Superior temporal gyrus (tissue), 1 donor: ENCODE measurements at regions not wholly inside any gene's neighbourhood (a gene's known extent, or its start where the extent isn't known, plus 50 kb on each side); places are given as distances from the start of the nearest gene placed in this dataset.
A peak's percentile ranks its signal among the peaks of the same experiment; 100 is the strongest.

ENCODE experiments used
- DNase-seq: peaks from one replicate; pipeline ENCODE4 v3.0.0-alpha.2; 2016; ENCODE audit errors: extremely low spot score

GRCh38 chr10:44476409-44477045, 91.6 kb upstream of the CXCL12 start:
- DNase-seq: no peak

DNA sequence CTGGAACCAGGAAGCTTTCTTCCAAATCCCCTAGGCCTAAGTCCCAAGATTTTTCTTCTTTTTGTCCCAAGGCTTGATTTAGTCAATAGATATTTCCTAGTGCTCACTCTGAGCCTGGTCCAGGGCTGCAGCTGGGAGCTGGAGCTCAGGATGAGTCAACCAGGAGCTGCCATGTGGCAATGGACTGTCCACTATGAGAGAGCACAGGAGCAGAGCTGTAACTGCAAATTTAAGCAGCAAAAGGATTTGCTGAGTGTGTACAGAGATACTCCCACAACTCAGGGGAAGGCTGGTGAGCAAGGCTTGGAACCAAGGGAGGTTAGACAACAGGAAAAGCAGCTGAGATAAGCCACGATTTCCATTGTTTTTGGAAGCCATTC, 92.1 kb upstream of the CXCL12 start:
- DNase-seq: no peak

GRCh38 chr10:44478040-44478439, 93.1 kb upstream of the CXCL12 start:
- no peak for DNase-seq

DNA sequence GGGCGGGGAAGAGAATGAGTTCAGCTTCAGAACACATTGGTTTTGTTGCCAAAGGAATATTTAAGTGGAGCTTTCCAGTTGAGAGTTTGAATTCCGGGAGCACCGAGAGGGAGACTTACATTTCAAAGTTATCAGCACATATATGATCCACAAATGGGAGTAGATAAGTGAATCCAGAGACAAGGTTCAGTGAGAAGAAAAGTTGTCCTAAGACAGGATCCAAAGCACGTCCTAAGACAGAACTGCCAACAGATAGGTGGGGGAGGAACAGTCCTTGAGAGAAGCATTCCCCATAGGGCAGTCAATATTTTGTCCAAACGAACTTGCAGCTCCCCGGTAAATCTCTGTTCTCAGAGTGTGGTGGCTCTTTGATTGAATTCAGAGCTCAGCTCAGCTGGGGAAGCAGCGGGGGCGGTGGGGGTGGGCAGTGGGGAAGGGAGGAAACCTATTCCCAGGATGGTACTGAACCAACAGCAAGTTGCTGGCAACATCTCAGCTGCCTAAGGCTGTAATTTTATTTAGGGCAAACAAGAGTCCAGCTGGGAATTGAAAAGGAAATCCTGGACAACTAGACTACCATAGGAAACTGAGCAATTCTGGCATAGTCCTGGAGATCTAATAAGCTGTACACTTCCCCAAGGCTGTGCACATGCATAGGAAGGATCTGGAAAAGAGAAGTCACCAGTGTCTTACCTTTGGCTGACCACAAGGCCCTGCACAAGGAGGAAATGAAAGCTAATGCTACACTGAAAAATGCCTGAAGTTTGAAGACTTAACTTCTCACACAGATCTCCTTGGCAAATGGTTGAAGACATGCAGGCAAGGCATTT, 94.2 kb upstream of the CXCL12 start:
- peak; percentile 22 for DNase-seq

- DNase-seq: no peak
Measured at GRCh38 chr10:44492678-44493077, 107.8 kb upstream of the CXCL12 start.

DNA sequence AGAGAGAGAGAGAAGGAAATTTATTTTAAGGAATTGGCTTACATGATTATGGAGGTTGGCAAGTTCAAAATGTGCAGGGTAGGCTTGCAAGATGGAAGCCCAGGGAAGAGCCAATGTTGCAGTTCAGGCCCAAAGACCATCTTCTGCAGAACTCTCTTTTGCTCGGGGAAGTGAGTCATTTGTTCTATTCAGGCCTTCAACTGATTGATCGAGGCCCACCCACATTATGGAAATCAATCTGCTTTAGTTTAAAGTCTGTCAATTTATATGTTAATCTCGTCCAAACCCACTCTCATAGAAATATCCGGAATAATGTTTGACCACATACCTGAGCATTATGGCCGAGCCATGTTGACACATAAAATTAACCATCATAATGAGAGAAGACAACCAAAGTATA, 113.3 kb upstream of the CXCL12 start:
- no peak for DNase-seq

DNA sequence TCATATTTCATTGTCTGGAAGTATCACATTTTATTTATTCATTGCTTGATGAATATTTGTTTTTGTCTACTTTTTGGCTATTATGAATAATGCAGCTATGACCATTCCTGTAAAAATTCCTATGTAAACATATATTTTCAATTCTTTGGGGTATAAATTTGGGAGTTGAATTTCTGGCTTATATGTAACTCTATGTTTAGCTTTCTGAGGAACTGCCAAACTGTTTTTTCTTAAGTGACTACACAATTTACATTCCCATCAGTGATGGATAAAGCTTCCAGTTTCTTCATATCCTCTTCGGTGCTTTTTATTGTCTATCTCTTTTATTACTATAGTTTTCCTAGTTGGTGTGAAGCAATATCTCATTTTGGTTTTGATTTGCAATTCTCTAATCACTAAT, 115.6 kb upstream of the CXCL12 start:
- DNase-seq: no peak

DNA sequence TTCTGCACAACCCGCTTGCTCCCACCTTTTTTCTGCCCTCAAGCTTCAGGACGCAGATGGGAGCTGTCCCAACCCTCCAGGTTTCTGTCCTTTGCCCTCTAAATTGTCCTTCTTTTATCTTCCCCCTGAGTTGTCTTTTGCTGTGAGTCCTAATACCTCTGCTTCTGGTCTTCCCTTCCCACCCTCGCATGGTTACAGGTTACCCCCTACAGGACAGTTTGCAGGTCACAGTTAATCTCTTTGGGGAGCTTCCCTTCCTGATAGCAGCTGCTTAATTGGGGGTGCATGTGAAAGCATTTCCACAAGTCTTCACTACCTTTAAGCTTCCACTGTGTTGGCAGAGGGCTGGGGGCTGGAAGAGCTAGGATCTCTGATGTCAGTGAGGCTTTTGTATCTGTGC, 121.5 kb upstream of the CXCL12 start:
- DNase-seq: no peak

DNA sequence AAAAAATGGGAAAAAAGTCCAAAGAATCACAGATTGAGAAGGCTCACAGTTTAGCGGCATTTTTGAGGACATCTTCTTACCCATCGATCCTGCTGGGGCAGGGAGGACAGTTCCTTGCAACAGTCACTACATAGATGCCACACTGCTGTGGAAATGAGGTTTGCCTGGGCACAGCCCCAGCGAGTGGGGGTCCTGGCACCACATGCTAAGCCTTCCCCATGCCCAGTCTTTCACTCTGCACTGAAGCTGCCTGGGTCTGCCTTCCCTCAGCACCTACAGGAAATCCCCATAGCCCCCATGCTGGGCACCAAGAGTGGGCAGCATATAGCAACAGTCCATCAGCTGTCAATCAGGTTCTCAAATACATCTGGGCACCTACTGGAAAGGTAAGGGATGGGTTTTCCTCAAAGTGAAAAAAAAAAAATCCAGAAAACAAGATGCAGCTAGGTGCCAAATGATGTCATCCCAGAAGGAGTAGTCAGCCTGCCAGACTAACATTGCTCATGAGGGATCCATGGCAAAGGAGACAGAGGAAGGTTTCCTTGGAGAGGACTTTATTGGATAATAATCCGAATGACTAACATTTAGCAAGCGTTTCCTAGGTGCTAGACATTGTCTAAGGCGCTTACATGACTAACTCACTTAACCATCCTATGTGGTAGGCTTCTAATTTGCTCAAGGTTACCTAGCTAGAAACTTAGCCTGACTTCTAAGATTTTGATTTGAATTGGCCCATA, 125.7 kb upstream of the CXCL12 start:
- no peak for DNase-seq

DNA sequence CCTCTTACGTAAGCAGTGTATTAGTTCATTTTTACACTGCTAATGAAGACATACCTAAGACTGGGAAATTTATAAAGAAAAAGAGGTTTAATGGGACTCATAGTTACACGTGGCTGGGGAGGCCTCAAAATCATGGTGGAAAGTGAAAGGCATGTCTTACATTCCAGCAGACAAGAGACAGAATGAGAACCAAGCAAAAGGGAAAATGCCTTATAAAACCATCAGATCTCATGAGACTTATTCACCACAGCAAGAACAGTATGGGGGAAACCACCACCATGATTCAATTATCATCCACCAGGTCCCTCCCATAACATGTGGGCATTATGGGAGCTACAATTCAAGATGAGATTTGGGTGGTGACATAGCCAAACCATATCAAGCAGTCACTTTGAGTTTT, 126.3 kb upstream of the CXCL12 start:
- no peak for DNase-seq

DNA sequence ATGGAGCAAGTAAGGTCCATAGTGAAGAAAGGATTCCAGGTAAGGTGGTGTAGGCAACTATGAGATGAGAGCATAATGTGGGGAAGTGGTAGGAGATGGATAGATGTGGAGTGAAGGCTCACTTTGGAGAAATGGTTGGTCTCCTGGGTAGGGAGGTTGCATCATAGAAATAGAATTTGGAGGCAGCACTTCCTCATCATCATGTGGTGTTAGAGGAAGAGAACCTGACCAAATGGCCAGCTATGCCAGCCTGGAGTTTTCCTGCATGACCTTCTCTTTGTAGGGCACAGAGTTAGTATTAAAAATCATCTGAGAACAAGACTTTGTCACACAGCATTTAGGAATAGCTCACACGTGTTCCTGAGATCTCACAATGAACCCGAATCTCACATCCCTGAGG, 126.7 kb upstream of the CXCL12 start:
- no peak for DNase-seq

DNA sequence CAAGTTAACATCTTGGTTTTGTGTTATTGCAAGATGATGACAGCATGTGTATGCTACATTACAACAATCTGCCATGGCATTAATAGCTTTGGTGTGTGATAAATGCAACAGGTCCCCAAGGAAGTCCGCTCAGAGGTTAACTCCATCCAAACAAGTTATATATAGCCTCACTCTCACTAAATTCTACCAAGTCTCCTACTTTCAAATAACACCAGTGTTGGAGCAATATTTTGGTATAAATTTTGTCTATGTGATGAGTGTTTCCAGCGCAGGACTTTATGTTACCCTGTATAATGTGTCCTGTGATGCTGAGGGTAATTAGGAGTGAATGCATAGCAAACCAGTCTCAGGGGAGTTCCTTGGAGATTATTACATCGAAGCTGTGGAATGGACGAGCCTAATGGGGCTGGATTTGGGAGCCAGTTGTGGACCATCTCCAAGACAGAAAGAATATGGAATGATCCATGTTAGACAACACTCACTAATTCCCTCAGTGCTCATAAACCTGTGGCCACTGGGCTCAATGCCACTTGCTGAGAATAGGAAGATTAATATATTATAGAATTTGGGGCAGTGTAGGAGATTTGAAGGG, 127.6 kb upstream of the CXCL12 start:
- no peak for DNase-seq

DNA sequence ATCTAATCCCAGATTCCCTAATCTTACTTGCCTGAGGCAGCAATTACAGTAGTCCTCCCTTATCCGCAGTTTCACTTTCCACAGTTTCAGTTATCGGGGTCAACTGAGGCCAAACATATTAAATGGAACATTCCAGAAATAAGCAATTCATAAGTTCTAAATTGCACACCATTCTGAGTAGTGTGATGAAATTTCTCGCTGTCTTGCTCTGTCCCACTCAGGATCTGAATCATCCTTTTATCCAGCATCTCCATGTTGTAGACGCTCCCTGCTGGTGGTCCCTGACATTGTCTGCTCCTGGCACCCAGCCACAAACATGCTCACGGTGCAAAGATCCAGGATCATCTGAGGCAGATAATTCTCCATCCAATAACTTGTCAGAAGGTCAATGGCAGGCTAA, 128.7 kb upstream of the CXCL12 start:
- no peak for DNase-seq

- no peak for DNase-seq
Measured at GRCh38 chr10:44516891-44517290, 132.0 kb upstream of the CXCL12 start.

GRCh38 chr10:44517635-44518034, 132.7 kb upstream of the CXCL12 start:
- DNase-seq: no peak

DNA sequence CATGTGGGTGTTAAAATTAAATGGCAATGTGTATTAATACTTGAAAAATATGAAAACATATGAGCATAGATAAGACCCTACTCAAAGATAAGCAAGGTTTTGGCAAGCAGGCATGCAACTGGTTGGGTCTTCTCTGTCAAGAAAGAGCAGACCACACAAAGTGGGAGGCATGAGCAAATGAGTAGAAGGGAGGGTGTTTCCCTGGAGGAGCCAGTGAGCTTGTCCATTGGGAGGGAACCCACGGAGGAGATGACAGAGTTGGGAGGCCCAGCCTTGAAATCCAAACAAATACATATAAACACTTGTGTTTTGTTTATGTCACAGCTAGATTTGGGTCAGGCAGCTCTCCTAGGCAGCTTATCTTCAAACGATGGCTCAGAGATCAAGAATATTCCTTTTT, 134.5 kb upstream of the CXCL12 start:
- no peak for DNase-seq

DNA sequence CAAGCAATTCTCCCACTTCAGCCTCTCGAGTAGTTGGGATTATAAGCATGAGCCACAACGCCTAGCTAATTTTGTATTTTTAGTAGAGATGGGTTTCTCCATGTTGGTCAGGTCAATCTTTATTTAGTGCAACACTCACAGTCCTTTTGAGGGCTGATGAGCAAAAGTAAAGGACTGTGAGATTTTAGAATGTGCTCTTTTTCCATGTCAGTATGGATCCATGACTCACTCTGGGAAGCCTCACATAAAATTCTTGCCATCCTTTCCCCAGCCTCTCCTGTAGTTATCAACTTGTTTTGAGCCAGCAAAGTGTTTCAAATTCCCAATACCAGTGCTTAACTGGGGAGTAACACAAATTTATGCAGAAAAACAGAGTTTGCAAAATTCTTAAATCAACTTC, 135.8 kb upstream of the CXCL12 start:
- no peak for DNase-seq

GRCh38 chr10:44539178-44539577, 154.3 kb upstream of the CXCL12 start:
- DNase-seq: no peak

DNA sequence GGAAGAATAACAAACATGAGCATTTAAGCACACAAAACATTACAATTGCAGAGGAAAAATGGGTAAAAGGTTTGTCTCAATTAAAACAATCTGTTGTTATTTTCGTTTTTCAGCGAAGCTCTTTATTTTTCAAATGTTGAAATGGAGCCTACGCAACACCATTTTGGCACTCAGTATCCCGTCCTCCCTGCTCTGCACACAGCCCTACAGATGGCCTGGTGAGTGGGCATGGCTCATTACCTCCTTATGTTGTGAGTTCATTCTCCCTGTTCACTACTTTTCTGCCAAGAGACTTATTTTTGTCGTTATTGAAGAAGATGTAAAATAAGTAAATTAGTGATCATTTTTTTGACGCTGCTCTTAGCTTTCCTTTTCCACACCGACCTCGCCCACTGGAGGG, 167.8 kb upstream of the CXCL12 start:
- DNase-seq: no peak

DNA sequence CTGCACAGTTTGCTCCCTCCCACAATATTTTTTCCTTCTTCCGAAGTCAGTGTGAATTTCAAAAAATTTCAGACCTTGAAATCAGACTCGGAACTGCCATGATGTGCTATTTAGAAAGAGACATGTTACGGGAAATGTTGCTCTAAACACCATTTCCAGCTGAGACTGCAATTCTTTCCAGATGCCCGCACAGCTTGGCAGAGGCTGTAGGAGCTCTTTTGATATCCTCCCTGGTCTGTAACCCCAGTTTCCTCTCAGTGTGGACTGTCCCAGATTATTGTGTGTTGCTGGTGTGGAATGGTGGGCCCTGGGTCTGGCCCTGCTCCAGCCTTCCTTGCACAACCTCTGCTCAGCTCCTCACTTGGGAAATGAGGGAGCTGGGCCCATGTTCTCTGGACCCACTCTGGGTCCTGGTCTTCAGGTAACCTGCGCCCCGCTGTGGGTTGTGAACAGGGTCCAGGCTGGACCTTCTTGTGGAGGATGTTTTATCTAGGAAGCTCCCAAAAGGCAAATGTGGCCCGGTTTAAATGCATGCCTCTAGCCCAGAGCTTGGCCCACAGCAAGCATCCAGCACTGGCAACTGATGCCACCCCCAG, 172.8 kb upstream of the CXCL12 start:
- no peak for DNase-seq

DNA sequence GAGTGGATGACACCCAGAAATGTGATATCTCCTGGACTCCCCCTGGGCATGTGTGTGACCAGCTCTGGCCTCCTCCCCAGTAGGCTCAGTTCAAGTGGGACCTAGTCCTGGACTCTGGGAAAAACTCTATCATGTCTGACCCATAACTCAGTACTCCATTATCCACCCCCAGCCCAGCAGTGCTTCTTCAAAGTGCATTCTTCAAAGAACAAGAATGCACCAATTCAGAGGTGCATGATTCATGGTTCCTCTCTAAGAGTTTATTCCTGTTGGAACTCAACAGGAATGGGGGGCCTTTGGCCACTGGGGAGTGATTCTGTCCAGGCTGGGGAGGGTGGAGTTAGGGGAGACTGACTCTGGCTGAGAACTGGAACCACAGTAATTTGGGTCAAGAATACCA, 173.6 kb upstream of the CXCL12 start:
- DNase-seq: no peak

DNA sequence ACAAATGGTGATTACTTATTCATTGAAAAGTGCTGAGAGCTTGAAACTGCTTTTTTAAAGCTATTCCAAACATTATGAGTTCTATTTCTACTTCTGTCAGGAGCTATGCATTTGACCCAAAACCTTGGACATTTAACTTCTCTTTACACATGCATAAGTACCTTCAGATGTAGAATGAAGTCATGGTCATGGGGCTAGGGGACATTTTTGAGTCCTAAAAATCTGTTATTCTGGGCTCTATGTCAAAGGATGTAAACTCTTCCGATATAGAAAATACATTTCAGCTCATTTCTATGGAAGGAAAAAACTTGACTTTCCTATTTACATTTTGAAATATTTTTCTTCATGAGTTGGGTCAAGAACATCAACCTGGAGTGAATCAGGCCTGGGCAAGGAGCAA, 179.5 kb upstream of the CXCL12 start:
- DNase-seq: no peak
